Mesodermal cell (in vitro differentiated cells): ENCODE measurements at regions not wholly inside any gene's neighbourhood (a gene's known extent, or its start where the extent isn't known, plus 50 kb on each side); places are given as distances from the start of the nearest gene placed in this dataset.

ENCODE experiments used
- H3K27ac ChIP-seq: 2 replicates; pipeline ENCODE4 v1.7.0; 2013; ENCODE audit warnings: mild to moderate bottlenecking, low read depth, low read length, moderate library complexity; ENCODE audit not compliant: severe bottlenecking
- H3K36me3 ChIP-seq: 2 replicates; pipeline ENCODE4 v1.7.1; 2013; ENCODE audit warnings: mild to moderate bottlenecking, low read length, moderate library complexity; ENCODE audit not compliant: control insufficient read depth, insufficient read depth
- H3K4me1 ChIP-seq: one replicate; pipeline ENCODE4 v1.7.1; 2013; ENCODE audit warnings: mild to moderate bottlenecking, low read length; ENCODE audit not compliant: insufficient read depth, control insufficient read depth, poor library complexity, severe bottlenecking
- H3K4me3 ChIP-seq: 2 replicates; pipeline ENCODE4 v1.7.0; 2013; ENCODE audit warnings: low read length, control low read depth, mild to moderate bottlenecking; ENCODE audit not compliant: insufficient read depth, poor library complexity, severe bottlenecking; ENCODE audit errors: extremely low read depth
- H3K9me3 ChIP-seq: 2 replicates; pipeline ENCODE4 v1.7.1; 2013; ENCODE audit warnings: mild to moderate bottlenecking, low read length, moderate library complexity; ENCODE audit not compliant: control insufficient read depth
- WGBS, 2 experiments: methylation state at CpG; one replicate each; pipeline ENCODE4 v1.1.5; 2013; ENCODE audit warnings: missing lambda C conversion rate in 2 of 2; ENCODE audit not compliant: insufficient coverage in 2 of 2; 5-methylcytosine and 5-hydroxymethylcytosine counted together

DNA sequence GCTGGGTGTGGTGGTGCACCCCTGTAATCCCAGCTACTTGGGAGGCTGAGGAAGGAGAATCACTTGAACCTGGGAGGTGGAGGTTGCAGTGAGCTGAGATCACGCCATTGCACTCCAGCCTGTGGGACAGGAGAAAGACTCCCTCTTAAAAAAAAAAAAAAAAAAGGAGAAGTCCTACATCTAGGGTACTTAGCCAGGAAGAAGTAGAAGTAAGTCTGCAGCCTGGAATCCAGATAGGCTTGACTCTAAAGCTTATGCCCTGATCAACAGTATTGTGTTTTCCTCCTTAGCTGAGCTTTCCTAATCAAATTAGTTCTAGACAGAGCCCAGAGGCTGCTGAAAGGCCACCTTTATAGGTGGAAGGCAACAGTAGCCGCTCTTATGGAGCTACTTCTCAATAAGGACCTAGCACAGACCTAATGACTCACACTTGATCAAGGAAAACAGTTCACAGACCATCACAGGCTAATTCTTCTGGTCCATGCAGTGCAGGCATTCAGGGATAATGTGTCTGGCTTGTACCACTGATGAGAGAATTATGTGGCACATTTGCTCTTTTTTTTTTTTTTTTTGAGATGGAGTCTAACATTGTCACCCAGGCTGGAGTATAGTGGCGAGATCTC lies 105.5 kb upstream of the KLF4 start:
- Histone ChIP-seq H3K9me3 (no peaks in the 10 kb centered on the region), H3K4me1 (no peaks in the 10 kb centered on the region), H3K36me3 (no peaks in the 10 kb centered on the region), H3K27ac (no peak overlapping the region), H3K4me3 (no peak overlapping the region)
- WGBS, 2 experiments, result 83 to 90% methylated on average over 1 of the region's 3 CpGs

DNA sequence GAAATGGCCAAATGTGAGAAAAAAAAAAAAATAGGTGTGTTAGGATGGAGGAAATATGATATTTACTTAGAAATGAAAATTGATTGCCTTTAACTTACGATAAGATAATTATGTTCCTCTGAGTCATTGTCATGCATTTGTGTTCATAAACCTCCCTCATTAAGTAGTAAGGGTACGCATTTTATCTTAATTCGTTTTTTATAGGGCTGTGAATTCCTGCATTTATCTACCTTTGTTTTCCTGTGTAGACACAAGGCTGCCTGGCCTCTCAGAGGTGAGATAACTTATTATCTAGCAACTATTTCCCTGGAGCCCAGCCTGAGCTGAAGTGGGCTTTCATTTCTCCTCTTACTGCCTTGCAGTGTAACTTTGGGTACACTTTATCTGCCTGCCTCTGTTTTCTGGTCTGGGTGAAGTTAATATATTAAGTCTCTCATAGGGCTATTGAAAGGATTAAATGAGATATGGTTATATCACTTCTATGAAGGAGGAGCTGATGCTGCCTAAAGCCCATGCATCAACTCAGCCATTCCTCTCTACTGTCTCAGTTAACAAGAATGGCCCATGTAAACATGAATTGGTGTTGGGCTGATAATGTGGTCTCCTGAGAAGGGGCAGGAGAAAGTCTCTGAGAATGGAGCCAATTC lies 103.8 kb upstream of the KLF4 start:
- Histone ChIP-seq H3K4me1 (no peaks in the 10 kb centered on the region), H3K27ac (no peak overlapping the region), H3K4me3 (no peak overlapping the region), H3K9me3 (no peaks in the 10 kb centered on the region), H3K36me3 (no peaks in the 10 kb centered on the region)
- WGBS, 2 experiments, result no CpG with 5 or more reads among the region's 3 CpGs

DNA sequence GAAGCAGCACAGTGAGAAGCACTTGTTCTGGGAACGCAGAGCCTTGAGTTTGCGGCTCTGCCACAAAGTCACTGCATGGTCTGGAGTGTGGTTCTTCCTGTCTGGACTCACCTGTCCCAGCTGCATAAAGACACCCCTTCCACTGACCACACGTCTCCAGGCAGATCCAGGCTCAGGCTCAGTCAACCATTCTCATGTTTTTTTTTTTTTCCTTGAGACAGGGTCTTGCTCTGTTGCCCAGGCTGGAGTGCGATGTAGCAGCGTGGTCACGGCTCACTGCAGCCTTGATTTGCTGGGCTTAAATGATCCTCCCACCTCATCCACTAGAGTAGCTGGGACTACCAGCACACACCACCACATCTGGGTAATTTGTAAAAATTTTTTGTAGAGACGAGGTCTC lies 102.9 kb upstream of the KLF4 start:
- H3K4me3 ChIP-seq, result no peak overlapping the region
- 82% methylated on average over 3 to 6 of the region's 7 CpGs for WGBS, 2 experiments
- no peaks in the 10 kb centered on the region for H3K4me1 ChIP-seq
- no peak overlapping the region for H3K27ac ChIP-seq
- H3K9me3 ChIP-seq, result no peaks in the 10 kb centered on the region
- no peaks in the 10 kb centered on the region for H3K36me3 ChIP-seq

DNA sequence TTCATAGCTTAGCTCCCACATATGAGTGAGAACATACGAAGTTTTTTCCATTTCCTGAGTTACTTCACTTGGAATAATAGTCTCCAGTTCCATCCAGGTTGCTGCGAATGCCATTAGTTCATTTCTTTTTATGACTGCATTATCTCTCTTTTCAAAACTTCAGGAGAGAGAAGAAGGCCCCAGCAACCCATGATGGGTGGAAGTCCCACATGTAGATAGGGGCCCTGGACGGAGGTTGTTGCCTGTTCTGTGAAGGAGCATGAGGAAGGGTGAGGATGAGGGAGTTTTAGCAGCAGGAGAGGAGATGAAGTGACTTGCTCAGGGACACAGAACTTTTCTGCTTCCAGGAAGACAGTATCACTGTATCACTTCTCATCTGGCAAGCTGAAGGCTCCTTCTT lies 102.2 kb upstream of the KLF4 start:
- Histone ChIP-seq H3K36me3 (no peaks in the 10 kb centered on the region), H3K4me1 (no peaks in the 10 kb centered on the region), H3K9me3 (no peaks in the 10 kb centered on the region), H3K27ac (no peak overlapping the region), H3K4me3 (no peak overlapping the region)
- 85 to 86% methylated on average over 1 to 2 of the region's 3 CpGs for WGBS, 2 experiments

DNA sequence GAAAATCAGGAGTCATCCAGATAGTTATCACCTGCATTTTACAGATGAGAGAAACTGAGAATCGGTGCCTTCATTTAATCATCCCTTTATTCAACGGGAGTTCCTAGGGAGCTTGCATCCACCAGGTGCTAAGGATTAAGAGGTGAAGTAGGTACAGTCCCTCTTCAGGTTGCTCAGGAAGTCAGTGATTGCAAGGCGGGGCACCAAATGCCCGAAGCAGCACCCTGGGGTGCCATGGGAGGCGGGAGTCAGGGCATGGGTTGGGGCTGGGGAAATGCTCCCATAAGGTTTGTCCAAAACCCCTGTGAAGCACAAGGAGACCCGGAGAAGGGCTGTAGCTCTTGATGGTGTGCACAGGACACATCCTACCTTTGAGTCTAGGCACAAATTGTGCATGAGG lies 98.8 kb upstream of the KLF4 start:
- Histone ChIP-seq H3K4me1 (no peaks in the 10 kb centered on the region), H3K4me3 (no peak overlapping the region), H3K9me3 (no peaks in the 10 kb centered on the region), H3K36me3 (no peaks in the 10 kb centered on the region), H3K27ac (no peak overlapping the region)
- WGBS, 2 experiments, result 74 to 90% methylated on average over 2 to 4 of the region's 6 CpGs

DNA sequence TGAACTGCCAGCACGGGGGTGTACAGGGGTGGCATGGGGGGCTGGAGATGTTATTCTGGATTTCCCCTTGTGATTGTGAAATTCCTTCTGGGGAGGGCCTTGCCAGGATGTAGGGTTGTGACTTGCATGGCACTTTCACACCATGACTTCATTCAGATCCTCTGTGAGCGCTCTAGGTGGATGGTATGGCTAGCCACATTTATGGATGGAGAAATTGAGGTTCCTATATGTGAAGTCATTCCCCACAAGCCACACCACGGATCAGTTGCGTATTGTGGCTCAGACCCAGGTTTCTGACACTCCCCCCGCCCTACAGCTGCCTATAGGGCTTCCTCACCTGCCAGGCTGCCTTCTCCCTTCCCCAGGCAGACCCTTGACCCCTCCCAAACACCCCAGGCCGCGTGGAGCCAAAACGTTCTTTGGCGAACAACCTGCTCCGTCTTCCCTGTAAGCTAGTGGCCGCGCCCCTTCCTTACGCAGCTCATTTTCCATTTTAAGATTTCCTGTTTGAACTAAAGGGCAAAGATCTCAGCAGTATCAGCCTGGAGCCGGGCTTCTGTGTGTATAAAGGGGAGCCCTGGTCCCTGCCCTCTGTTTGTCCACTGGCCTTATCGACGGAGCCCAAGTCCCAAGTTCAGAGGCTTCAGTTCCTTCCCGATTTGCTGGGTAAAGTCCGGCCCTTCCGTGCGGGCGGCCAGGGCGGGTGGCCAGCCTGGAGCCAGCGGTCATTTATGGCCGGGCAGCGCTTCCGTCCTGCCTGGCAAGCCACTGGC lies 97.8 kb upstream of the KLF4 start:
- no peaks in the 10 kb centered on the region for H3K9me3 ChIP-seq
- no peak overlapping the region for H3K4me3 ChIP-seq
- no peaks in the 10 kb centered on the region for H3K4me1 ChIP-seq
- no peaks in the 10 kb centered on the region for H3K36me3 ChIP-seq
- WGBS, 2 experiments, result 91 to 96% methylated on average over 24 of the region's 26 CpGs
- no peak overlapping the region for H3K27ac ChIP-seq

DNA sequence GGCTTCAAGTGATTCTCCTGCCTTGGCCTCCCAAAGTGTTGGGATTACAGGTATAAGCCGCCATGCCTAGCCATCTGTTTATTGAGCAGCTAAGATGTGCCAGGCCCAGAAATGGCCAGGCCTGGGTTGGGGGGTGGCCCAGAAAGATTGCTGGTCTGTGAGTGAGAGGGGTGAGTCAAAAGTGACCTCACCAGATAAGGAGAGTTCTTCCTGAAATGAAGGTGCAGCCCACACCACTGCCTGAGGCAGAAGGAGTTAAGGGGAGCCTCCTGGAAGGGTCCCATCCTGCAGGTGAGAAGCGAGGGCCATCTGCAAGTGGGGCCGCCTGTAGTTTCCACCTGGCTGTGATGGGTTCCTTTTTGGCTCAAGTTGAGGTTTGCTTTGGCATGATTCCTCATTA lies 96.9 kb upstream of the KLF4 start:
- Histone ChIP-seq H3K36me3 (no peaks in the 10 kb centered on the region), H3K4me1 (no peaks in the 10 kb centered on the region), H3K4me3 (no peak overlapping the region), H3K27ac (no peak overlapping the region), H3K9me3 (no peaks in the 10 kb centered on the region)
- 80 to 93% methylated on average over 3 of the region's 3 CpGs for WGBS, 2 experiments

DNA sequence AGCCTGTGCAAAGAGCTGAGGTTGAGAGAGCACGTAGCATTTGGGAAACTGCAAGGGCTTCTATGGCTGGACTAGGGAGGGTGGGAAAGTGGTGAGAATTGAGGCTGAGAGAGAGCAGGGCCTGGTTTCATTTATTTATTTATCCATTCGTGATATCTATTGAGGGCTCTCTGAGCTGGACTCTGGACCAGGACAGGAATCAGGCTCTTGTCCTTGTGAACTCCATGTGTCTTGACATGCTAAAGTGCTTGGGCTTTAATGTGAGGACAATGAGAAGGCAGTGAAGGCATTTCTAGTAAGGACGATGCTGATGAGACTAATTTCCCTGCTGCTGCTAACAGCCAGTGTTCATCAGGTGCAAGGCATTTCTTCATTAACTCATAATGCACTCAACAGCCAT lies 95.9 kb upstream of the KLF4 start:
- WGBS, 2 experiments, result 88 to 100% methylated on average over 2 of the region's 3 CpGs
- H3K9me3 ChIP-seq, result no peaks in the 10 kb centered on the region
- H3K4me1 ChIP-seq, result no peaks in the 10 kb centered on the region
- no peak overlapping the region for H3K4me3 ChIP-seq
- H3K36me3 ChIP-seq, result no peaks in the 10 kb centered on the region
- no peak overlapping the region for H3K27ac ChIP-seq

DNA sequence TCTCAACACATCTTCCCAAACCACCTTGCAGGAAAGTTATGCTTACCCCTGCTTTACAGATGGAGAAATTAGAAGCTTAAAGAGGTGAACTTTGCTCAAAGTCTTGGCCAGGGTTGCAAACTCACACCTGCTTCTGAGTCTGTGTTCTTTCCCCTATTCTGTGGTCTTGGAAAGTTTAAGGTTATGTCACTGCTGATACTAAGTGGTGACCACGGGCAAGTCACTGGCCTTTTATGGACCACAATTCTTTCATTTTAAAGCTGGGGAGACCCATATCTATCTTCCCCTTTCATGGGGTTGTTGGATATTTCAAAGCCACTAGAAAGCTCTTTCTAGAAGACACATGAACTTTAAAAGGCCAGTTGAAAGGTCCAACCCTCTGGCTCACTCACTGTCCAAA lies 95.4 kb upstream of the KLF4 start:
- WGBS, 2 experiments, result 60% methylated on average over 1 of the region's 1 CpG; no CpG with 5 or more reads in 1 of the 2 experiments
- no peaks in the 10 kb centered on the region for H3K4me1 ChIP-seq
- H3K4me3 ChIP-seq, result no peak overlapping the region
- no peaks in the 10 kb centered on the region for H3K36me3 ChIP-seq
- H3K27ac ChIP-seq, result no peak overlapping the region
- H3K9me3 ChIP-seq, result no peaks in the 10 kb centered on the region

DNA sequence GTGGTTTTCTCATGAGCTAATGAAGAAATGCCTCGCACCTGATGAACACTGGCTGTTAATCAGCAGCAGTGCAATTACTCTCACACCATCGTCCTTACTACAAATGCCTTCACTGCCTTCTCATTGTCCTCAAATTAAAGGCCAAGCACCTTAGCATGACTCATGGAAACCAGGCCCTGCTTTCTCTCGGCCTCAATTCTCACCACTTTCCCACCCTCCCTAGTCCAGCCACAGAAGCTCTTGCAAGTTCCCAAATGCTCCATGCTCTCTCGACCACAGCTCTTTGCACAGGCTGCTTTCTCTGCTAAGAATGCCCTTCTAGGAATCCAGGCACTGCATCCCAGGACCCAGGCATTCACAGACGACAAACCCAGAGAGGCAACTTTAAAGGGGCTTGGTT lies 94.6 kb upstream of the KLF4 start:
- WGBS, 2 experiments, result 72 to 77% methylated on average over 4 to 5 of the region's 5 CpGs
- no peaks in the 10 kb centered on the region for H3K9me3 ChIP-seq
- no peak overlapping the region for H3K4me3 ChIP-seq
- H3K4me1 ChIP-seq, result no peaks in the 10 kb centered on the region
- H3K27ac ChIP-seq, result no peak overlapping the region
- H3K36me3 ChIP-seq, result no peaks in the 10 kb centered on the region
